H9 (cell line): ENCODE measurements at regions not wholly inside any gene's neighbourhood (a gene's known extent, or its start where the extent isn't known, plus 50 kb on each side); places are given as distances from the start of the nearest gene placed in this dataset.

Experiments
- DNase-seq: peaks from one replicate; pipeline ENCODE4 v3.0.0-alpha.2; 2017
- H2AFZ ChIP-seq: one replicate; pipeline ENCODE4 v1.6.1; 2013; ENCODE audit warnings: mild to moderate bottlenecking, low read length, control low read depth, moderate library complexity
- H2AK5ac ChIP-seq: 2 replicates; pipeline ENCODE4 v1.6.1; 2013; ENCODE audit warnings: low read length, control low read depth, mixed read lengths; ENCODE audit not compliant: insufficient read length
- H2BK120ac ChIP-seq: one replicate; pipeline ENCODE4 v1.6.1; 2013; ENCODE audit warnings: low read depth, mild to moderate bottlenecking, low read length, control low read depth, inconsistent platforms; ENCODE audit not compliant: poor library complexity, severe bottlenecking
- H2BK12ac ChIP-seq: 2 replicates; pipeline ENCODE4 v1.6.1; 2013; ENCODE audit warnings: low read length, control low read depth, mixed read lengths, low read depth; ENCODE audit not compliant: insufficient read length
- H2BK15ac ChIP-seq: 2 replicates; pipeline ENCODE4 v1.6.1; 2013; ENCODE audit warnings: low read depth, low read length, control low read depth
- H2BK20ac ChIP-seq: one replicate; pipeline ENCODE4 v1.6.1; 2013; ENCODE audit warnings: low read depth, mild to moderate bottlenecking, low read length, control low read depth, inconsistent platforms; ENCODE audit not compliant: poor library complexity, severe bottlenecking
- H2BK5ac ChIP-seq: 2 replicates; pipeline ENCODE4 v1.6.1; 2013; ENCODE audit warnings: low read length, control low read depth, mixed read lengths; ENCODE audit not compliant: insufficient read length
- H3K14ac ChIP-seq: 2 replicates; pipeline ENCODE4 v1.6.1; 2013; ENCODE audit warnings: low read length, control low read depth; ENCODE audit not compliant: insufficient read depth
- H3K18ac ChIP-seq: 2 replicates; pipeline ENCODE4 v1.6.1; 2013; ENCODE audit warnings: low read depth, mild to moderate bottlenecking, mixed read lengths, low read length, control low read depth; ENCODE audit not compliant: insufficient read length
- H3K23ac ChIP-seq: 2 replicates; pipeline ENCODE4 v1.6.1; 2013; ENCODE audit warnings: low read length, control low read depth, mixed read lengths, low read depth; ENCODE audit not compliant: insufficient read length
- H3K23me2 ChIP-seq: 2 replicates; pipeline ENCODE4 v1.6.1; 2013; ENCODE audit warnings: low read depth, mild to moderate bottlenecking, mixed read lengths, low read length, control low read depth; ENCODE audit not compliant: insufficient read length, poor library complexity, severe bottlenecking
- H3K27ac ChIP-seq: 2 replicates; pipeline ENCODE4 v1.5.1; 2013; ENCODE audit warnings: low read length, control low read depth, mixed read lengths, low read depth; ENCODE audit not compliant: insufficient read length
- H3K27me3 ChIP-seq: 2 replicates; pipeline ENCODE4 v1.6.1; 2013; ENCODE audit warnings: low read length, control low read depth, inconsistent platforms; ENCODE audit not compliant: insufficient read depth
- H3K4ac ChIP-seq: 2 replicates; pipeline ENCODE4 v1.6.1; 2013; ENCODE audit warnings: low read depth, mild to moderate bottlenecking, control low read depth, inconsistent platforms, low read length, moderate library complexity
- H3K4me1 ChIP-seq: 2 replicates; pipeline ENCODE4 v1.6.1; 2013; ENCODE audit warnings: low read length, control low read depth, inconsistent platforms; ENCODE audit not compliant: insufficient read depth
- H3K4me2 ChIP-seq: 2 replicates; pipeline ENCODE4 v1.6.1; 2013; ENCODE audit warnings: low read length, control low read depth, mixed read lengths; ENCODE audit not compliant: insufficient read length, insufficient read depth
- H3K56ac ChIP-seq: 2 replicates; pipeline ENCODE4 v1.6.1; 2013; ENCODE audit warnings: low read depth, mild to moderate bottlenecking, mixed read lengths, low read length, control low read depth; ENCODE audit not compliant: insufficient read length
- H3K79me1 ChIP-seq: 2 replicates; pipeline ENCODE4 v1.6.1; 2013; ENCODE audit warnings: low read depth, mild to moderate bottlenecking, moderate library complexity, low read length, control low read depth, inconsistent platforms; ENCODE audit not compliant: insufficient read depth, poor library complexity, severe bottlenecking
- H3K79me2 ChIP-seq: 2 replicates; pipeline ENCODE4 v1.6.1; 2013; ENCODE audit warnings: low read length, control low read depth, inconsistent platforms; ENCODE audit not compliant: insufficient read depth
- H3K9ac ChIP-seq: 2 replicates; pipeline ENCODE4 v1.6.1; 2013; ENCODE audit warnings: low read length, control low read depth, mixed read lengths; ENCODE audit not compliant: insufficient read length; ENCODE audit errors: extremely low read depth
- H3K9me3 ChIP-seq: one replicate; pipeline ENCODE4 v1.6.1; 2013; ENCODE audit warnings: low read depth, low read length, inconsistent platforms; ENCODE audit not compliant: control insufficient read depth
- H3T11ph ChIP-seq: one replicate; pipeline ENCODE4 v1.6.1; 2013; ENCODE audit warnings: mild to moderate bottlenecking, low read length, control low read depth, inconsistent platforms
- H4K20me1 ChIP-seq: one replicate; pipeline ENCODE4 v1.6.1; 2013; ENCODE audit not compliant: control insufficient read depth, insufficient read length, insufficient read depth
- H4K5ac ChIP-seq: 2 replicates; pipeline ENCODE4 v1.6.1; 2013; ENCODE audit warnings: low read depth, mild to moderate bottlenecking, mixed read lengths, low read length, control low read depth; ENCODE audit not compliant: insufficient read length
- H4K8ac ChIP-seq: replicated peaks from 2 replicates; pipeline ENCODE4 v1.6.1; 2013; ENCODE audit warnings: low read length, control low read depth, mixed read lengths, low read depth; ENCODE audit not compliant: insufficient read length
- H4K91ac ChIP-seq: 2 replicates; pipeline ENCODE4 v1.6.1; 2013; ENCODE audit warnings: low read depth, mild to moderate bottlenecking, moderate library complexity, mixed read lengths, low read length, control low read depth; ENCODE audit not compliant: insufficient read length
- H3K27ac Mint-ChIP-seq, 3 experiments: 2 replicates in 2 of 3; 3 replicates in 1 of 3; pipeline ENCODE4 v1.8.0; 2020 to 2021; ENCODE audit warnings: mixed read lengths in 3 of 3, mild to moderate bottlenecking in 1 of 3, moderate library complexity in 1 of 3
- H3K27me3 Mint-ChIP-seq: 2 replicates; pipeline ENCODE4 v1.8.0; 2021; ENCODE audit warnings: low read depth, mild to moderate bottlenecking, moderate library complexity, mixed read lengths
- H3K36me3 Mint-ChIP-seq, 3 experiments: 2 replicates in 2 of 3; 3 replicates in 1 of 3; pipeline ENCODE4 v1.8.0; 2020 to 2021; ENCODE audit warnings: low read depth in 3 of 3, mixed read lengths in 3 of 3; ENCODE audit not compliant: insufficient read depth in 1 of 3
- H3K4me1 Mint-ChIP-seq, 2 experiments: 2 replicates each; pipeline ENCODE4 v1.8.0; 2020; ENCODE audit warnings: mixed read lengths in 2 of 2
- H3K4me3 Mint-ChIP-seq, 2 experiments: 2 replicates in 1 of 2; 3 replicates in 1 of 2; pipeline ENCODE4 v1.8.0; 2020 to 2021; ENCODE audit warnings: mild to moderate bottlenecking in 2 of 2, mixed read lengths in 2 of 2, moderate library complexity in 1 of 2
- H3K9me3 Mint-ChIP-seq, 2 experiments: 2 replicates in 1 of 2; 3 replicates in 1 of 2; pipeline ENCODE4 v1.8.0; 2020; ENCODE audit warnings: mild to moderate bottlenecking in 2 of 2, mixed read lengths in 2 of 2, moderate library complexity in 1 of 2
- CTCF ChIP-seq: fragments of 200-600 bp; sonication (generic); conservative IDR thresholded peaks from 3 replicates; pipeline ENCODE4 v1.8.0; 2021; ENCODE audit warnings: antibody characterized with exemption, mild to moderate bottlenecking
- WGBS: extraction: QIAGEN DNeasy Blood & Tissue Kit; methylation state at CpG from one replicate; pipeline ENCODE4 v1.1.7; 2013; ENCODE audit warnings: missing lambda C conversion rate, low lambda C conversion rate, mixed read lengths; ENCODE audit not compliant: insufficient read length; ENCODE audit errors: extremely low coverage; 5-methylcytosine and 5-hydroxymethylcytosine counted together

DNA sequence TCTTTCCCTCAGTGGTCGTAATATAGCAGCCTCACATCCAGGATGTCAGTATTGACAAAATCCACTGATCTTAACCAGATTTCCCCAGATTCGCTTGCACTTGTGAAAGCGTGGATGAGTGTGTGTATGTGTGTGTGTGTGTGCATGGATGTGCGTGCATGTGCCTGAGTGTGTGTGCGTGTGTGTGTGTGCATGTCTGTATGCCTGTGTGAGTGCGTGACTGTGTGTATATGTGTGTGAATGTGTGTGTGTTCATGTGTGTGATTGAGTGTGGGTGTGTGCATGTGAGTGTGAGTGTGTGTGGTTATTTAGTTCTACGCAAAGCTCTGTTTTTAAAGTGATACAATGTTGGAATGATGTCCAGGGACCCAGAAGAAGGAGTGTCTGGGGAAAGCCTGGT, 723.2 kb downstream of the BRD1 start:
- no peak overlapping the region for H2BK12ac ChIP-seq
- H2BK15ac ChIP-seq, result no peak overlapping the region
- H3K4me2 ChIP-seq, result no peak overlapping the region
- no peaks in the 10 kb centered on the region; a peak in 1 of 5 replicates for H3K9me3 Mint-ChIP-seq
- TF ChIP-seq CTCF, result no peak
- H3K4me3 Mint-ChIP-seq, result no peak overlapping the region
- H3K56ac ChIP-seq, result no peak overlapping the region
- H4K5ac ChIP-seq, result no peak overlapping the region
- no peak overlapping the region for H4K91ac ChIP-seq
- no peak overlapping the region for H2AFZ ChIP-seq
- no peak overlapping the region for H3K9ac ChIP-seq
- no peak overlapping the region for H3K27ac Mint-ChIP-seq
- H3K23me2 ChIP-seq, result no peaks in the 10 kb centered on the region
- H2BK120ac ChIP-seq, result no peak overlapping the region
- no peak overlapping the region for H3K23ac ChIP-seq
- H2AK5ac ChIP-seq, result no peak overlapping the region
- H2BK5ac ChIP-seq, result no peak overlapping the region
- H3K9me3 ChIP-seq, result no peaks in the 10 kb centered on the region
- H3K4me1 Mint-ChIP-seq, result peaks cover 6% of the 10 kb centered on the region in 2 experiments; a peak in 2 of 4 replicates
- no peaks in the 10 kb centered on the region for H4K20me1 ChIP-seq
- H3K14ac ChIP-seq, result no peak overlapping the region
- no peaks in the 10 kb centered on the region for H3K4me1 ChIP-seq
- peaks cover 7% of the 10 kb centered on the region for H3K27me3 Mint-ChIP-seq
- no peak for DNase-seq
- H3K79me1 ChIP-seq, result no peaks in the 10 kb centered on the region
- no peaks in the 10 kb centered on the region for H3K36me3 Mint-ChIP-seq
- no peak overlapping the region for H3T11ph ChIP-seq
- H3K79me2 ChIP-seq, result no peaks in the 10 kb centered on the region
- no peak overlapping the region for H3K4ac ChIP-seq
- H3K18ac ChIP-seq, result peak overlapping the region; percentile 62
- no peak overlapping the region for H2BK20ac ChIP-seq
- H3K27me3 ChIP-seq, result no peaks in the 10 kb centered on the region
- no CpG with 5 or more reads among the region's 7 CpGs for WGBS
- no peak overlapping the region for H3K27ac ChIP-seq
- H4K8ac ChIP-seq, result no peak overlapping the region
